H1 (cell line): ENCODE measurements at regions not wholly inside any gene's neighbourhood (a gene's known extent, or its start where the extent isn't known, plus 50 kb on each side); places are given as distances from the start of the nearest gene placed in this dataset.

Source experiments
- CTCF ChIA-PET: fragments of 300-600 bp; sonication (Branson Sonifier 250); formaldehyde crosslinking; loops from one replicate; lab custom pipeline; 2021; ENCODE audit not compliant: partially characterized antibody; lab: Charles Lee
- POLR2A ChIA-PET: fragments of 300-600 bp; sonication (Branson Sonifier 250); formaldehyde crosslinking; loops from one replicate; lab custom pipeline; 2021; ENCODE audit warnings: inconsistent platforms; ENCODE audit not compliant: partially characterized antibody; lab: Charles Lee
- DNase-seq, 2 experiments: peaks; one replicate each; pipeline versions ENCODE4 v3.0.0 to v3.0.0-alpha.2; 2010 to 2022; ENCODE audit warnings: low spot score in 2 of 2, low read depth in 1 of 2, mixed read lengths in 1 of 2
- FAIRE-seq: peaks from 2 replicates; lab custom pipeline; 2011; peaks lifted over from hg19 to GRCh38; lab: Jason Lieb, UNC
- H2AFZ ChIP-seq: 2 replicates; pipeline ENCODE4 v1.8.1; 2012; ENCODE audit warnings: low read length, inconsistent platforms
- H2AK5ac ChIP-seq: 2 replicates; pipeline ENCODE4 v1.6.1; 2013; ENCODE audit warnings: low read depth, low read length
- H2BK120ac ChIP-seq: replicated peaks from 2 replicates; pipeline ENCODE3; 2013; ENCODE audit warnings: low read depth, low read length, inconsistent platforms
- H2BK12ac ChIP-seq: 2 replicates; pipeline ENCODE4 v1.6.1; 2013; ENCODE audit warnings: low read depth, low read length
- H2BK15ac ChIP-seq: 2 replicates; pipeline ENCODE4 v1.6.1; 2013; ENCODE audit warnings: low read length
- H2BK20ac ChIP-seq: 2 replicates; pipeline ENCODE4 v1.6.1; 2013; ENCODE audit warnings: low read length
- H2BK5ac ChIP-seq: 2 replicates; pipeline ENCODE4 v1.6.1; 2013; ENCODE audit warnings: low read depth, low read length
- H3K14ac ChIP-seq: 2 replicates; pipeline ENCODE4 v1.6.1; 2013; ENCODE audit warnings: inconsistent platforms; ENCODE audit not compliant: insufficient read length
- H3K18ac ChIP-seq: 2 replicates; pipeline ENCODE4 v1.6.1; 2013; ENCODE audit warnings: low read length; ENCODE audit errors: extremely low read depth
- H3K23ac ChIP-seq: 2 replicates; pipeline ENCODE4 v1.6.1; 2013; ENCODE audit warnings: inconsistent platforms; ENCODE audit not compliant: insufficient read length
- H3K23me2 ChIP-seq: 2 replicates; pipeline ENCODE4 v1.6.1; 2013; ENCODE audit warnings: low read depth, low read length
- H3K27ac ChIP-seq: 2 replicates; pipeline ENCODE4 v1.6.1; 2011; ENCODE audit warnings: low read depth, low read length, inconsistent platforms
- H3K27me3 ChIP-seq, 4 experiments: replicated peaks in 1 of 4; 1 replicate in 1 of 4; 2 replicates in 3 of 4; pipeline versions ENCODE4 v1.6.1 to v1.8.1; 2011 to 2013; ENCODE audit warnings: low read length in 3 of 4, mild to moderate bottlenecking in 3 of 4, inconsistent platforms in 2 of 4, mixed read lengths in 2 of 4, moderate library complexity in 1 of 4; ENCODE audit not compliant: control insufficient read depth in 3 of 4, insufficient read depth in 3 of 4; ENCODE audit errors: extremely low read depth in 1 of 4
- H3K36me3 ChIP-seq, 4 experiments: 2 replicates each; pipeline versions ENCODE4 v1.6.1 to v1.8.1; 2011 to 2013; ENCODE audit warnings: mild to moderate bottlenecking in 4 of 4, low read length in 3 of 4, moderate library complexity in 2 of 4, control low read depth in 1 of 4, inconsistent platforms in 1 of 4; ENCODE audit not compliant: insufficient read depth in 4 of 4, control insufficient read depth in 2 of 4
- H3K4ac ChIP-seq: replicated peaks from 2 replicates; pipeline ENCODE3; 2013; ENCODE audit warnings: low read length, low read depth, mixed read lengths, inconsistent platforms; ENCODE audit not compliant: insufficient read length
- H3K4me1 ChIP-seq, 4 experiments: replicated peaks in 1 of 4; 1 replicate in 1 of 4; 2 replicates in 3 of 4; pipeline versions ENCODE4 v1.6.1 to v1.8.1; 2011 to 2013; ENCODE audit warnings: low read length in 3 of 4, inconsistent platforms in 2 of 4, mixed read lengths in 1 of 4; ENCODE audit not compliant: insufficient read depth in 4 of 4, control insufficient read depth in 3 of 4
- H3K4me2 ChIP-seq, 2 experiments: 2 replicates each; pipeline versions ENCODE4 v1.6.1 to v1.8.1; 2011 to 2013; ENCODE audit warnings: low read depth in 2 of 2, low read length in 2 of 2, control low read depth in 1 of 2, inconsistent platforms in 1 of 2, mild to moderate bottlenecking in 1 of 2; ENCODE audit not compliant: insufficient read depth in 1 of 2
- H3K4me3 ChIP-seq, 4 experiments: fragments of 200-600, 300-600 bp in 1 of 4; sonication (generic), shearing (Covaris generic), sonication (Bioruptor Twin) in 1 of 4; 2 replicates each; pipeline versions ENCODE4 v1.5.1 to v1.8.1; 2011 to 2016; ENCODE audit warnings: low read length in 4 of 4, low read depth in 3 of 4, control low read depth in 2 of 4, inconsistent platforms in 2 of 4, mild to moderate bottlenecking in 2 of 4, mixed read lengths in 1 of 4, moderate library complexity in 1 of 4; ENCODE audit not compliant: insufficient read depth in 2 of 4; ENCODE audit errors: extremely low read depth in 1 of 4
- H3K56ac ChIP-seq: replicated peaks from 2 replicates; pipeline ENCODE3; 2013; ENCODE audit warnings: low read depth, mild to moderate bottlenecking, mixed read lengths, low read length, inconsistent platforms; ENCODE audit not compliant: insufficient read length
- H3K79me1 ChIP-seq: 2 replicates; pipeline ENCODE4 v1.6.1; 2013; ENCODE audit warnings: low read depth, low read length, control low read depth
- H3K79me2 ChIP-seq, 2 experiments: 2 replicates each; pipeline versions ENCODE4 v1.6.1 to v1.8.1; 2012 to 2013; ENCODE audit warnings: low read length in 2 of 2, mild to moderate bottlenecking in 2 of 2, inconsistent platforms in 1 of 2; ENCODE audit not compliant: insufficient read depth in 2 of 2, control insufficient read depth in 1 of 2
- H3K9ac ChIP-seq, 4 experiments: replicated peaks in 1 of 4; 1 replicate in 1 of 4; 2 replicates in 3 of 4; pipeline versions ENCODE4 v1.6.1 to v1.8.1; 2011 to 2013; ENCODE audit warnings: low read depth in 3 of 4, low read length in 3 of 4, control low read depth in 2 of 4, mild to moderate bottlenecking in 2 of 4, moderate library complexity in 2 of 4, inconsistent platforms in 1 of 4; ENCODE audit errors: extremely low read depth in 1 of 4
- H3K9me3 ChIP-seq, 2 experiments: 2 replicates each; pipeline versions ENCODE4 v1.6.1 to v1.8.1; 2012 to 2013; ENCODE audit warnings: mild to moderate bottlenecking in 2 of 2, moderate library complexity in 2 of 2, control low read depth in 1 of 2, inconsistent platforms in 1 of 2, low read depth in 1 of 2, low read length in 1 of 2, mixed read lengths in 1 of 2; ENCODE audit not compliant: insufficient read depth in 2 of 2
- H4K20me1 ChIP-seq, 2 experiments: replicated peaks in 1 of 2; 2 replicates each; pipeline versions ENCODE3 to v1.8.1; 2011 to 2013; ENCODE audit warnings: inconsistent platforms in 2 of 2, low read length in 2 of 2, mild to moderate bottlenecking in 1 of 2; ENCODE audit not compliant: insufficient read depth in 2 of 2, control insufficient read depth in 1 of 2
- H4K5ac ChIP-seq: 2 replicates; pipeline ENCODE4 v1.6.1; 2013; ENCODE audit warnings: low read length, low read depth, mixed read lengths, inconsistent platforms; ENCODE audit not compliant: insufficient read length
- H4K8ac ChIP-seq: 2 replicates; pipeline ENCODE4 v1.8.0; 2013; ENCODE audit warnings: mild to moderate bottlenecking, moderate library complexity, low read length, inconsistent platforms; ENCODE audit not compliant: insufficient read depth; ENCODE audit errors: extremely low read depth
- H4K91ac ChIP-seq: replicated peaks from 2 replicates; pipeline ENCODE3; 2013; ENCODE audit warnings: low read length, mixed read lengths, inconsistent platforms; ENCODE audit not compliant: insufficient read length
- BCL11A ChIP-seq, 2 experiments: IDR thresholded peaks; one replicate each; pipeline ENCODE4 v1.6.1; 2011; ENCODE audit warnings: low read depth in 2 of 2, low read length in 2 of 2, mild to moderate bottlenecking in 2 of 2
- KDM1A ChIP-seq: fragments of 200-600, 300-600 bp; sonication (generic); IDR thresholded peaks from 2 replicates; pipeline ENCODE4 v1.7.1; 2016; ENCODE audit warnings: mild to moderate bottlenecking, low read length, borderline replicate concordance
- POLR2AphosphoS5 ChIP-seq: IDR thresholded peaks from 2 replicates; pipeline ENCODE4 v1.6.1; 2011; ENCODE audit warnings: low read depth, low read length
- RNF2 ChIP-seq: fragments of 200-900, 300-1000 bp; sonication (generic); IDR thresholded peaks from 2 replicates; pipeline ENCODE4 v1.7.1; 2016; ENCODE audit warnings: borderline replicate concordance, low read depth, mild to moderate bottlenecking, antibody characterized with exemption, low read length; ENCODE audit not compliant: poor library complexity, severe bottlenecking; ENCODE audit errors: missing control alignments
- SP1 ChIP-seq: IDR thresholded peaks from 2 replicates; pipeline ENCODE4 v1.6.1; 2011; ENCODE audit warnings: low read depth, low read length
- SRF ChIP-seq: IDR thresholded peaks from 2 replicates; pipeline ENCODE4 v1.6.1; 2011; ENCODE audit warnings: mild to moderate bottlenecking, low read depth, low read length, moderate library complexity
- TAF1 ChIP-seq: IDR thresholded peaks from 2 replicates; pipeline ENCODE4 v1.6.1; 2011; ENCODE audit warnings: mild to moderate bottlenecking, low read depth, low read length
- WGBS, 2 experiments: shearing (Covaris generic) in 1 of 2; methylation state at CpG; one replicate each; pipeline versions ENCODE4 v1.1.6 to v1.1.7; 2013 to 2015; ENCODE audit warnings: low lambda C conversion rate in 2 of 2, mixed read lengths in 2 of 2, inconsistent platforms in 1 of 2, low coverage in 1 of 2, missing lambda C conversion rate in 1 of 2; ENCODE audit not compliant: insufficient replicate concordance in 2 of 2, insufficient coverage in 1 of 2, insufficient read length in 1 of 2; ENCODE audit errors: extremely low coverage in 1 of 2, missing lambda C conversion rate in 1 of 2; 5-methylcytosine and 5-hydroxymethylcytosine counted together

GRCh38 chr2:156787517-156787916 lies 351.3 kb downstream of the GPD2 start:
- H2BK12ac ChIP-seq = no peak overlapping the region
- H3K18ac ChIP-seq = no peak overlapping the region
- no peak overlapping the region for H2BK5ac ChIP-seq
- ChIA-PET POLR2A (interaction anchor here (0.7 kb wide), 1 partner anchor 88 kb away, joined by 3 read pairs; no protein-coding TSS in a partner anchor), CTCF (no interaction called here)
- no peak overlapping the region for H4K8ac ChIP-seq
- no peak overlapping the region for H3K56ac ChIP-seq
- no peaks in the 10 kb centered on the region; the same call in 1 of the 2 replicates for H3K23me2 ChIP-seq
- no peak for TF ChIP-seq BCL11A (IDR thresholded peaks at IDR 0.05; ENCODE audit: low read depth in 2 of 2, low read length in 2 of 2)
- no peak for TF ChIP-seq TAF1
- TF ChIP-seq RNF2 = no peak
- TF ChIP-seq POLR2AphosphoS5 = no peak
- TF ChIP-seq KDM1A = no peak
- TF ChIP-seq SRF = no peak
- TF ChIP-seq SP1 = no peak
- DNase-seq (no peak), FAIRE-seq (no peak)
- WGBS, 2 experiments = 97% methylated on average over 2 of the region's 2 CpGs; no CpG with 5 or more reads in 1 of the 2 experiments
- no peaks in the 10 kb centered on the region for H3K27me3 ChIP-seq
- no peak overlapping the region for H3K4me2 ChIP-seq
- H3K79me1 ChIP-seq = no peaks in the 10 kb centered on the region
- no peak overlapping the region for H2BK20ac ChIP-seq
- no peak overlapping the region for H3K4ac ChIP-seq
- H4K20me1 ChIP-seq = no peaks in the 10 kb centered on the region
- H2BK120ac ChIP-seq = no peak overlapping the region
- no peak overlapping the region for H3K4me3 ChIP-seq
- H2AK5ac ChIP-seq = no peak overlapping the region
- no peaks in the 10 kb centered on the region for H3K79me2 ChIP-seq
- no peak overlapping the region for H3K23ac ChIP-seq
- no peaks in the 10 kb centered on the region for H3K9me3 ChIP-seq
- no peak overlapping the region for H2BK15ac ChIP-seq
- H3K14ac ChIP-seq = no peak overlapping the region
- H4K5ac ChIP-seq = no peak overlapping the region
- H2AFZ ChIP-seq = no peak overlapping the region
- H3K9ac ChIP-seq = no peak overlapping the region
- H3K4me1 ChIP-seq = no peaks in the 10 kb centered on the region
- no peak overlapping the region for H3K27ac ChIP-seq
- no peak overlapping the region for H4K91ac ChIP-seq
- no peaks in the 10 kb centered on the region for H3K36me3 ChIP-seq
